Activated naive CD4-positive, alpha-beta T cell treated with Interleukin-2 at 50 U/mL for 16 hours (primary cell): ENCODE measurements at regions not wholly inside any gene's neighbourhood (a gene's known extent, or its start where the extent isn't known, plus 50 kb on each side); places are given as distances from the start of the nearest gene placed in this dataset.
"Not testable (repeated sequence)": the region's sequence is repeated elsewhere in the genome, so short reads cannot be mapped to it uniquely, and the experiment has no call there.

Experiments
- DNase-seq: peaks from one replicate; pipeline ENCODE4 v3.0.0-alpha.2; 2020

DNA sequence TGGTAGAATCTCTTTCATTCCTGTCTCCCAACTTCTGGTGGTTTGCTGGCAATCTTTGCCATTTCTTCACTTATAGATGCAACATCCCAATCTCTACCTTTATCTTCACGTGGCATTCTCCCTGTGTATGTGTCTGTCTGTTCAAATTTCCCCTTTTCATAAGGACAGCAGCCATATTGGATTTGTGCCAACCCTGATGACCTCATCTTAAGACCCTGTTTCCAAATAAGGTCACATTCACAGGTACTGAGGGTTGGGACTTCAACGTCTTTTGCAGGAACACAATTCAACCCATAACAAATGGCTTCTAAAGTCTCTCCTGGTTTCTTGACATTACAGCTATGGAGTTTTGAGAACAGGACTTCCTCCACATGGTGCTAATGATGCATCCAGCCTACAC is 84.5 kb upstream of the OLIG2 start:
- DNase-seq: no peak

GRCh38 chr21:32946654-32947053 is 79.1 kb upstream of the OLIG2 start:
- DNase-seq: no peak

DNA sequence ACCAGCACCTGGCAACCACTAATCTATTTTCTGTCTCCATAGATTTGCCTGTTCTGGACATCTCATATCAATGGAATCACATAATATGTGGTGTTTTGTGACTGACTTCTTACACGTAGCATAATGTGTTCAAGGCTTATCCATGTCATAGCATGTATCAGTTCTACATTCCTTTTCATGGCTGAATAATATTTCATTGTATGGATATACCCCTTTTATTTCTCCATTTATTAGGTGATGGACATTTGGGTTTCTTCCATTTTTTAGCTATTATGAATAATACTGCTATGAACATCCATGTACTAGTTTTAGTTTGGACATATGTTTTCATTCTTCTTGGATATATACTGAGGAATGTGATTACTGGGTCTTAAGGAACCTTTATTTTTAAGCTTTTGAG is 78.0 kb upstream of the OLIG2 start:
- no peak for DNase-seq

DNA sequence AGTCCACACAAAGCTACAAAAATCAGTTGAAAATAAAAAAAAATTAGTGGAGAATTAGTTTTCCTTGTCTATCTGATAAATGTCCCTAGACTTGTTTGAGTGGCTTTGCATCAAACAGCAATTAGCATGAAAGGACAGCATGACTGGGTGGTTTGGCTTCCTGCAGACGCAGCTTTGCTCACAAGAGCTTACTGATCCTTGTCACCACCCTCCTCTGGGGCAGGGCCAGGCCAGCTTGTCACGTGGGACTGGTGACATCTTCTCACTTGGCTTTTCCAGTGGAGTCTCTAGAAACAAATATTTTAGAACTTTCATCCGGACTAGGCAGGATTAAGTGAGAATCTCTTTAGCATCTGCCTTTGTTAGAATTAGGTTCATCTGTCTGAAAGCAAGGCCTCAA is 76.0 kb upstream of the OLIG2 start:
- no peak for DNase-seq

DNA sequence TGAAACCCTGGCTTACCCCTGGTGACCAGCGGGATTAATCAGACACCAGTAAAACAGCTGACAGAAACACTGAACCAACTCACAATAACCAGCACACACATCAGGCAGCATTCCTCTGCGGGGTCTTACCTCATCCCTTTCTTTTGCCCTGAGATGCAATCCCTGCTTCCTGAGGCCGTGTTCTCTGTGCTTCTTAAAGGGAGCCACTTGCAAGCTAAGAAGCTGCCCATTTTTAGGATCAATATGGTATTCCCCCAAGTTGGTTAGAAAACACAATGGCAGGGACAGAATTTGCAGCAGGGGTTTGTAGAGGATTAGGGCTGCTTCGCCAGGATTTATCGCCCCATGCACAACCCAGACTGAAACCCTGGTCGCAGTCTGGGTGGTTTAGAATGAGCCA is 74.7 kb upstream of the OLIG2 start:
- no peak for DNase-seq

- no peak for DNase-seq
Observed at GRCh38 chr21:32954353-32954752, 71.4 kb upstream of the OLIG2 start.

DNA sequence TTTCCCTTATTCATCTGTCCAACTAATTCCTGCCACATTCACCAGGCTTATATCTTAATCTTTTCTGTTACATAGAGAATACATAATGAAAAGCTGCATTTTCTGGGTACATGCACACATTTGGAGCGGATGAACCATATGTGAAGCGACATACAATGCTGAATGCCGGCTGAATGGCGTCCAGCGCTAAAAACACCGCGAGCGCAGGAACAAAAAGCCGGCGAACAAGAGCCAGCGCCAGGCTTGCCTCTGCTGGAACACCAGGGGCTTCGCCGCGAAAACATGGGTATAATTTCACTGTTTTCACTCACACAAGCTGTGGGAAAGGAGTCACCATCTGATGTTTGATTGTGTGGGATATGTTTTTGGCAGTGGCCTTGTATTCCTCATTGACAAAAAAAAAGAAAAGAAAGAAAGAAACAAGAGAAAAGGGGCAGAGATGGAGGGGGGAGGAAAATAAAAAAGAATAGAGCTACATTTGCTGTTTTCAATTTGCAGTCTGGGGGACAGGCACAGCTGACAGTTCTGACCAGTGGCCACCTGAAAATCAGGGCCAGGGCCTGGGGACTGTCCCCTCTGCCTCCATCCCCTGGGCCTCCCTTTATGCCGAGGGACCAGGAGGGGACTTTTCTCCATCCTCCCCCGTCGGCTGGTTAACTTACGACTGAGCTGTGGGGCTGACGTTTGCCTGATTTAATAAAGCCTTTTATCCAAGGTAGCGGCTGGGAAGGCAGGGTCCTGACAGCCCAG is 70.2 kb upstream of the OLIG2 start:
- no peak for DNase-seq

- DNase-seq: no peak
Observed at GRCh38 chr21:32956061-32956656, 69.6 kb upstream of the OLIG2 start.

GRCh38 chr21:32957545-32957944 is 68.2 kb upstream of the OLIG2 start:
- no peak for DNase-seq

DNA sequence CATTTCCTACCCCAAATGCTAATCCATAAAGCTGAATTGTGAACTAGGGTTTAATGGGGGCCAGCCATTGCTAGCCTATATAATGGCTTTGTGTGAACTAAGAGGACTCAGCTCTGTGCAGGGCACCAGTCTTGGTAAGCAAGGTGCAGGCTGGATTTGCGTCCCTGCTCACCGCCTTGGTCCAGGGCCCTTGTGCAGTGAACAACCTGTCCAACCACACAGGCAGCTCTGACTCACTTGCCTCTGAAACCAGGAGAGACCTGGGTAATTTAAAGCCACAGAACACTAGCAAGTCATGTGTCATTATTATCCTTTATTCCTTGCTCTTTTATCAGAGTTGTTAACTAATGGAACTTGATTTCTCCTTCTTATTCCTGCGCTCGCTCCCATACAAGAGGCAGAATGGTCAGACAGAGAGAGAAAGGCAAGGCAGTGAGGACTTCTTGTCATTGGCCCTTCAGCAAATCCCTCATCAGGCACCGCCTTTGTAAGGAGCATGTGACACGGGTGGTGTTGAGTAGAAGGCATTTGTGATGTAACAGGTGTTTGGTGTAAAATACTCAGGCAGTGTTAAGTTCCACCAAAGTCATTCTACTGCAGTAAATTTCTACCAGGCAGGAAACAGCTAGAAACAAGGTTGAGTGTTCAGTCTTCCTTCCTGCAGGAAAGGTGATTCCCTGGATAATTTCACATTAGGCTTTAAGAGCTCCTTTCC is 67.3 kb upstream of the OLIG2 start:
- no peak for DNase-seq

- no peak for DNase-seq
Observed at GRCh38 chr21:32962268-32962667, 63.5 kb upstream of the OLIG2 start.

DNA sequence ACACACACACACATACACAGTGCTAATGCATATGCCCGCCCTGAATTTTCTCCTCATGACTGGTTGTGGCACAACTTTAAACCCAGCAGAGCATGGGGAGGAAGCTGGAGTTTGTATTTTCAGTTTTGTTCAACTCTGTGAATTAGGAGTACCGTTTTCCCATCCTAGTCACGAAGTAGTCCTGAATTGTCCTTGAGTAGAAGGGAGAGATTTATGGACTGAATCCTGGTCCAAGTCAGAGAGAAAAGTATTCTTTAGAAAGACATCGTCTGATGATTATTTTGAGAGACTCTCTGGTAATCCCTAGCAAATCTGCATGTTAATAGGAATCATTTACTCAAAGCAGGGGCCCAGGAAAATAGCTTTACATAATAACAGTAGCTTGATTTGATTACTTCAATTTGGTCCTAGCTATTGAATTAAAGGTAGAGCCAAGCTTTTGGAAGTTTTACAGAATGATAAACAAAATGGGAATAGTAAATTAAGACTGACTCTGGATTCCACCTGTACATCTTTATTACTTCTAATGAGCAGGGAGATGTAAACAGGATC is 60.5 kb upstream of the OLIG2 start:
- no peak for DNase-seq

DNA sequence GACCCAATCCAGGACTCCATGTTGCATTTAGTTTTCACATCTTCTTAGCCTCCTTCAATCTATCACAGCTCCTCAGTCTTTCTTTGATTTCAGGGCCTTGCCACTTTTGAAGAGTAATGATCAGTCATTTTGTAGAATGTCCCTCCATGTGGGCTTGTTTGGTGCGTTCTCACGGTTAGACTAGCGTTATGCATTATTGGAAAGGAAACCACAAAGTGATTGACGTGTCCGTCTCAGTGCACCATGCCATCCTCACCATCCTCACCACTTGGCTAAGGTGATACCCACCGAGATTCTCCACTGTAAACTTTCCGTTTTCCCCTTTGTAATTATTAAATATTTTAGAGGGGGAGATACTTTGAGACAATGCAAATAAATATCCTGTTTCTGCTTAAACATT is 59.6 kb upstream of the OLIG2 start:
- DNase-seq: no peak

DNA sequence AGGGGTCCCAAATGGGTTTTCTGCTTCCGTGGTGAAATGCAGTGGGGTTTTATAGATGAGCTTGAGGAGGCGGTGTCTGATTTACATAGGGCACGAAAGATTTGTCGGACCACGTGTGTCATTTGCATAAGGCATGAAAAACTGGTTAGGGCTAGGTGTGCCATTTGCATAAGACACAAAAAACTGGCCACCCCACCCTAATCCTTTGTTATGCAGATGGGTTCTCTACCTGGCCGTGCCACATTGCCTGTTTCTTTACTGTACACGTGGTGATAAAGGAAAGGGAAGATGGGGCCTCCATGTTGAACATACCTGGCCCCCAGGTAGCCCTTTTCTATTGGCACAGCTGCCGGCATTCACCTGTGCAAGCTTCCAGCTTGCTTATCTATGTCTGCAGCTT is 57.6 kb upstream of the OLIG2 start:
- DNase-seq: not testable (repeated sequence)

GRCh38 chr21:32974653-32975052 is 51.1 kb upstream of the OLIG2 start:
- DNase-seq: no peak

- DNase-seq: no peak
Observed at GRCh38 chr21:32975811-32976431, 49.8 kb upstream of the OLIG2 start.
